B cell (primary cell): ENCODE measurements at regions not wholly inside any gene's neighbourhood (a gene's known extent, or its start where the extent isn't known, plus 50 kb on each side); places are given as distances from the start of the nearest gene placed in this dataset.

Experiments
- ATAC-seq: fragments of 200-7000 bp; cut with Tn5 transposase; one replicate; pipeline ENCODE4 v1.10.0; 2021; ENCODE audit warnings: low read depth, mild to moderate bottlenecking, moderate number of reproducible peaks, moderate library complexity
- CTCF ChIA-PET: fragments of 350-600 bp; sonication (Branson Sonifier 250); formaldehyde crosslinking; loops from one replicate; lab custom pipeline; 2021; ENCODE audit warnings: antibody characterized with exemption, inconsistent platforms; lab: Charles Lee
- POLR2A ChIA-PET: fragments of 350-600 bp; sonication (Branson Sonifier 250); formaldehyde crosslinking; loops from one replicate; lab custom pipeline; 2021; ENCODE audit warnings: antibody characterized with exemption; lab: Charles Lee
- DNase-seq: peaks from one replicate; pipeline ENCODE4 v3.0.0; 2013
- H2AFZ ChIP-seq: 2 replicates; pipeline ENCODE4 v1.6.1; 2012; ENCODE audit warnings: mild to moderate bottlenecking, low read depth, low read length; ENCODE audit not compliant: insufficient read depth, poor library complexity, severe bottlenecking
- H3K27ac ChIP-seq, 2 donors: 1 replicate in 1 of 2; 2 replicates in 1 of 2; pipeline ENCODE4 v1.5.1; 2012 to 2013; ENCODE audit warnings: low read length in 2 of 2, mild to moderate bottlenecking in 2 of 2, moderate library complexity in 1 of 2
- H3K27me3 ChIP-seq, 4 experiments: fragments of 200-600 bp in 1 of 4; sonication (generic) in 1 of 4; replicated peaks in 1 of 4; 1 replicate in 2 of 4; 2 replicates in 2 of 4; pipeline versions ENCODE4 v1.6.1 to v1.7.0; 2013 to 2016; ENCODE audit warnings: low read length in 3 of 4, mild to moderate bottlenecking in 2 of 4, mixed read lengths in 1 of 4, moderate library complexity in 1 of 4; ENCODE audit not compliant: insufficient read depth in 4 of 4, control insufficient read depth in 3 of 4; ENCODE audit errors: control extremely low read depth in 1 of 4
- H3K36me3 ChIP-seq, 2 experiments: replicated peaks in 1 of 2; 1 replicate in 1 of 2; 2 replicates in 1 of 2; pipeline versions ENCODE4 v1.6.1 to v1.7.1; 2013; ENCODE audit warnings: low read length in 1 of 2; ENCODE audit not compliant: insufficient read depth in 2 of 2, control insufficient read depth in 1 of 2; ENCODE audit errors: control extremely low read depth in 1 of 2, extremely low read depth in 1 of 2
- H3K4me1 ChIP-seq, 2 donors: fragments of 200-600 bp in 1 of 2; sonication (generic) in 1 of 2; 1 replicate in 1 of 2; 2 replicates in 1 of 2; pipeline versions ENCODE4 v1.5.1 to v1.6.1; 2013 to 2017; ENCODE audit warnings: low read length in 2 of 2; ENCODE audit not compliant: control insufficient read depth in 2 of 2, insufficient read depth in 2 of 2
- H3K4me2 ChIP-seq: replicated peaks from 2 replicates; pipeline ENCODE3; 2012; ENCODE audit warnings: mild to moderate bottlenecking, low read depth, low read length; ENCODE audit not compliant: poor library complexity, severe bottlenecking
- H3K4me3 ChIP-seq, 5 experiments: fragments of 200-600 bp in 1 of 5; sonication (generic) in 1 of 5; 1 replicate in 3 of 5; 2 replicates in 2 of 5; pipeline versions ENCODE4 v1.5.1 to v1.7.0; 2011 to 2016; ENCODE audit warnings: low read length in 4 of 5, mild to moderate bottlenecking in 4 of 5, low read depth in 2 of 5, control low read depth in 1 of 5, moderate library complexity in 1 of 5; ENCODE audit not compliant: insufficient read depth in 1 of 5; ENCODE audit errors: control extremely low read depth in 1 of 5, extremely low read depth in 1 of 5
- H3K79me2 ChIP-seq: fragments of 200-600 bp; sonication (generic); one replicate; pipeline ENCODE4 v1.6.0; 2016; ENCODE audit warnings: low read length; ENCODE audit not compliant: control insufficient read depth, insufficient read depth
- H3K9ac ChIP-seq: fragments of 200-600 bp; sonication (generic); 2 replicates; pipeline ENCODE4 v1.6.1; 2017; ENCODE audit warnings: mild to moderate bottlenecking, low read length, moderate library complexity
- H3K9me3 ChIP-seq, 3 donors: one replicate each; pipeline versions ENCODE4 v1.6.1 to v1.7.1; 2013; ENCODE audit warnings: low read length in 2 of 3; ENCODE audit not compliant: control insufficient read depth in 2 of 3, insufficient read depth in 1 of 3; ENCODE audit errors: control extremely low read depth in 1 of 3
- H4K20me1 ChIP-seq: 2 replicates; pipeline ENCODE4 v1.6.0; 2012; ENCODE audit warnings: mild to moderate bottlenecking, low read length; ENCODE audit not compliant: insufficient read depth, control insufficient read depth, poor library complexity, severe bottlenecking
- H3K27ac Mint-ChIP-seq: one replicate; pipeline ENCODE4 v1.8.0; 2021; ENCODE audit warnings: mixed read lengths
- H3K27me3 Mint-ChIP-seq: one replicate; pipeline ENCODE4 v1.8.0; 2021; ENCODE audit warnings: mixed read lengths
- H3K4me1 Mint-ChIP-seq: one replicate; pipeline ENCODE4 v1.8.0; 2021; ENCODE audit warnings: mixed read lengths
- H3K4me3 Mint-ChIP-seq: one replicate; pipeline ENCODE4 v1.8.0; 2021; ENCODE audit warnings: mixed read lengths
- H3K9me3 Mint-ChIP-seq: one replicate; pipeline ENCODE4 v1.8.0; 2022; ENCODE audit warnings: mixed read lengths; ENCODE audit not compliant: insufficient read depth
- CTCF ChIP-seq: fragments of 200-600 bp; IDR thresholded peaks from one replicate; pipeline ENCODE4 v1.8.0; 2022; ENCODE audit warnings: antibody characterized with exemption, mild to moderate bottlenecking
- EZH2 ChIP-seq: IDR thresholded peaks from 2 replicates; pipeline ENCODE4 v1.6.1; 2012; ENCODE audit warnings: borderline replicate concordance, low read depth, mild to moderate bottlenecking, moderate library complexity, low read length; ENCODE audit not compliant: insufficient read depth, poor library complexity, severe bottlenecking
- WGBS: methylation state at CpG from one replicate; pipeline ENCODE4 v1.1.5; 2013; ENCODE audit warnings: missing lambda C conversion rate; ENCODE audit not compliant: insufficient coverage; 5-methylcytosine and 5-hydroxymethylcytosine counted together
- intact Hi-C: fragments of 100-400 bp; cut with micrococcal nuclease; formaldehyde crosslinking; loops from one replicate; pipeline ENCODE4 v1.10.0; 2022

DNA sequence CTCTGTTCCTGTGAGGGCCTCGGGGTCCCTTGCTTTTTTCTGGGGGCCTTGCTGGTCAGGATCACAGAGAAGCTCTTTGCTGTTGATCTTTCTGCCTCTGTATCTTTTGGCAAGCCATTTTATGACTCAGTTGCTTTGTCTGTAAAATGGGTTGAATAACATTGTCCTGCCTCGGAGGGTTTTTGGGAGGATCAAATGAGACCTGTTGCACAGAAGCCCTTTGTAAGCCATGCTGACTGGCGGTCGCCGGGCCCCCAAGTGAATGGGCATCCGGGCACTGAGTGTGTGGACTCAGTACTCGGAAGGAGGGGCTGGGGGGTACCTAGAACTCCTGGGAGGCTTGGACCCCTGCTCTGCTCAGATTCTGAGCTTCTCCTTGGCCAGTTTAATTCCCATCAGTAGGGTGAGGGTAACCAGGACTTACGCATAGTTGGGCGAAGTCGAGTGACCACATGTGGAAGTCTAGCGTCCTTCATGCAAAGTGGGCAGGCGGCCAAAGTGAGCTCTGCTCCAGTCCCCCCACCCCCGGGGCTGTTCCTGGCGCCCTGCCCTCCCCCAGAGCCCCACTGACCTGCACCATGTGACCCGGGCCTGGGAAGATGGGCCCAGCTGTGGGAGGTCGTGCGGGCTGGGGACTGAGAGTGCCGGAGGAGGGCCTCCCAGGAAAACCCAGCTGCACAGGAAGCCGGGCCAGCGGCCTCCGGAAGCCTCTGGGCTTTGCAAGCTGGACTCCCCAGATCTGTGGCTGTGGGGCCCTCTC, 284.0 kb downstream of the SEC14L1 start:
- H2AFZ ChIP-seq, result no peak overlapping the region
- H3K9me3 Mint-ChIP-seq, result no peaks in the 10 kb centered on the region
- intact Hi-C loops, result no loop called here
- H3K9ac ChIP-seq, result no peak overlapping the region
- peak overlapping the region; percentile 21 for H3K27ac Mint-ChIP-seq
- ATAC-seq (no peak), DNase-seq (no peak)
- H3K4me1 Mint-ChIP-seq, result peaks cover 67% of the 10 kb centered on the region
- peaks cover 42% of the 10 kb centered on the region for H3K79me2 ChIP-seq
- no peak overlapping the region for H3K4me3 ChIP-seq
- peak overlapping the region; percentile 6 to 26 for H3K27ac ChIP-seq
- no peak for TF ChIP-seq CTCF
- no peak for TF ChIP-seq EZH2
- no peaks in the 10 kb centered on the region for H3K27me3 Mint-ChIP-seq
- POLR2A ChIA-PET, result interaction anchor here (0.5 to 1.0 kb wide), 4 partner anchors 13 to 964 kb away, joined by 3 to 9 read pairs (median 4); no protein-coding TSS in a partner anchor
- peaks cover 66 to 78% of the 10 kb centered on the region in 2 donors for H3K4me1 ChIP-seq
- no peaks in the 10 kb centered on the region for H3K9me3 ChIP-seq
- 45% methylated on average over 21 of the region's 21 CpGs for WGBS
- H3K4me3 Mint-ChIP-seq, result no peak overlapping the region
- CTCF ChIA-PET, result interaction anchor here (9.3 to 27.0 kb wide), 2 partner anchors 14 to 69 kb away, joined by 206 to 699 read pairs; no protein-coding TSS in a partner anchor
- no peaks in the 10 kb centered on the region for H3K36me3 ChIP-seq
- no peaks in the 10 kb centered on the region for H3K27me3 ChIP-seq
- H3K4me2 ChIP-seq, result peak overlapping the region; percentile 40
- H4K20me1 ChIP-seq, result no peaks in the 10 kb centered on the region

- Histone ChIP-seq H3K27ac (no peak overlapping the region), H2AFZ (no peak overlapping the region), H3K4me2 (peak overlapping the region; percentile 40), H3K4me3 (no peak overlapping the region), H3K36me3 (no peaks in the 10 kb centered on the region), H3K79me2 (peaks cover 42% of the 10 kb centered on the region), H3K27me3 (no peaks in the 10 kb centered on the region), H3K9ac (no peak overlapping the region), H3K9me3 (no peaks in the 10 kb centered on the region), H3K4me1 (peaks cover 70 to 78% of the 10 kb centered on the region in 2 donors), H4K20me1 (no peaks in the 10 kb centered on the region)
- Mint-ChIP-seq H3K4me3 (no peak overlapping the region), H3K27me3 (no peaks in the 10 kb centered on the region), H3K9me3 (no peaks in the 10 kb centered on the region), H3K27ac (no peak overlapping the region), H3K4me1 (peaks cover 71% of the 10 kb centered on the region)
- intact Hi-C loops, result no loop called here
- no peak for TF ChIP-seq EZH2
- no peak for TF ChIP-seq CTCF
- ATAC-seq (no peak), DNase-seq (no peak)
- POLR2A ChIA-PET, result interaction anchor here (0.5 to 1.0 kb wide), 3 partner anchors 13 to 964 kb away, joined by 3 to 9 read pairs (median 3); no protein-coding TSS in a partner anchor
- 23% methylated on average over 4 of the region's 9 CpGs for WGBS
- CTCF ChIA-PET, result interaction anchor here (9.3 to 27.0 kb wide), 2 partner anchors 15 to 69 kb away, joined by 206 to 699 read pairs; no protein-coding TSS in a partner anchor
Measured at GRCh38 chr17:77425348-77425747, 284.6 kb downstream of the SEC14L1 start.
